CD4-positive, alpha-beta T cell treated with Interleukin-17A for 1 hour (primary cell): ENCODE measurements at regions not wholly inside any gene's neighbourhood (a gene's known extent, or its start where the extent isn't known, plus 50 kb on each side); places are given as distances from the start of the nearest gene placed in this dataset.
"Not testable (repeated sequence)": the region's sequence is repeated elsewhere in the genome, so short reads cannot be mapped to it uniquely, and the experiment has no call there.

Source experiments
- DNase-seq: peaks from one replicate; pipeline ENCODE4 v3.0.0-alpha.2; 2020

GRCh38 chr18:998936-999335, 94.3 kb downstream of the ADCYAP1 start:
- no peak for DNase-seq

- DNase-seq = no peak
These were observed 98.0 kb downstream of the ADCYAP1 start for GRCh38 chr18:1002653-1003178.

GRCh38 chr18:1003499-1003898, 98.8 kb downstream of the ADCYAP1 start:
- DNase-seq = no peak

- DNase-seq = no peak
These were observed 101.6 kb downstream of the ADCYAP1 start for GRCh38 chr18:1006304-1006703.

GRCh38 chr18:1006965-1007364, 102.3 kb downstream of the ADCYAP1 start:
- no peak for DNase-seq

- no peak for DNase-seq
These were observed 106.7 kb downstream of the ADCYAP1 start for GRCh38 chr18:1011349-1011748.

- DNase-seq = no peak
These were observed 108.1 kb downstream of the ADCYAP1 start for GRCh38 chr18:1012775-1013174.

GRCh38 chr18:1013951-1014350, 109.3 kb downstream of the ADCYAP1 start:
- DNase-seq = no peak

- no peak for DNase-seq
These were observed 109.8 kb downstream of the ADCYAP1 start for GRCh38 chr18:1014509-1014908.

GRCh38 chr18:1014951-1015624, 110.4 kb downstream of the ADCYAP1 start:
- no peak for DNase-seq

- no peak for DNase-seq
These were observed 111.1 kb downstream of the ADCYAP1 start for GRCh38 chr18:1015777-1016176.

GRCh38 chr18:1017227-1018058, 112.8 kb downstream of the ADCYAP1 start:
- DNase-seq = no peak

GRCh38 chr18:1018181-1018681, 113.6 kb downstream of the ADCYAP1 start:
- DNase-seq = no peak

GRCh38 chr18:1019191-1019590, 114.5 kb downstream of the ADCYAP1 start:
- no peak for DNase-seq

- DNase-seq = no peak
These were observed 116.2 kb downstream of the ADCYAP1 start for GRCh38 chr18:1020731-1021344.

- DNase-seq = no peak
These were observed 122.3 kb downstream of the ADCYAP1 start for GRCh38 chr18:1026930-1027329.

- not testable (repeated sequence) for DNase-seq
These were observed 128.4 kb downstream of the ADCYAP1 start for GRCh38 chr18:1033092-1033491.

GRCh38 chr18:1034971-1035370, 130.3 kb downstream of the ADCYAP1 start:
- no peak for DNase-seq

GRCh38 chr18:1036926-1037325, 132.3 kb downstream of the ADCYAP1 start:
- DNase-seq = no peak

GRCh38 chr18:1037776-1038175, 133.1 kb downstream of the ADCYAP1 start:
- no peak for DNase-seq

GRCh38 chr18:1039421-1039820, 134.8 kb downstream of the ADCYAP1 start:
- DNase-seq = no peak

- DNase-seq = not testable (repeated sequence)
These were observed 138.4 kb downstream of the ADCYAP1 start for GRCh38 chr18:1043039-1043438.

GRCh38 chr18:1045658-1046057, 141.0 kb downstream of the ADCYAP1 start:
- DNase-seq = no peak
